NCI-H1694 treated with DMSO at 0.1 percent for 48 hours (cell line): ENCODE measurements at regions not wholly inside any gene's neighbourhood (a gene's known extent, or its start where the extent isn't known, plus 50 kb on each side); places are given as distances from the start of the nearest gene placed in this dataset.
"Not testable (repeated sequence)": the region's sequence is repeated elsewhere in the genome, so short reads cannot be mapped to it uniquely, and the experiment has no call there.

ENCODE experiments used
- DNase-seq: peaks from one replicate; lab custom pipeline; 2025; lab: John Stamatoyannopoulos, UW

- no peak for DNase-seq
Observed at GRCh38 chr6:76516924-76517323, 444.5 kb upstream of the IMPG1 start.

- no peak for DNase-seq
Observed at GRCh38 chr6:76510489-76510888, 438.0 kb upstream of the IMPG1 start.

GRCh38 chr6:76509397-76509796 lies 436.9 kb upstream of the IMPG1 start:
- no peak for DNase-seq

- no peak for DNase-seq
Observed at GRCh38 chr6:76506808-76507207, 434.3 kb upstream of the IMPG1 start.

GRCh38 chr6:76495909-76496308 lies 423.4 kb upstream of the IMPG1 start:
- DNase-seq = no peak

- DNase-seq = not testable (repeated sequence)
Observed at GRCh38 chr6:76491376-76491775, 418.9 kb upstream of the IMPG1 start.

- no peak for DNase-seq
Observed at GRCh38 chr6:76490456-76490855, 418.0 kb upstream of the IMPG1 start.

- DNase-seq = no peak
Observed at GRCh38 chr6:76481101-76481500, 408.6 kb upstream of the IMPG1 start.

- DNase-seq = no peak
Observed at GRCh38 chr6:76472858-76473257, 400.4 kb upstream of the IMPG1 start.

GRCh38 chr6:76466286-76466685 lies 393.8 kb upstream of the IMPG1 start:
- no peak for DNase-seq

GRCh38 chr6:76465410-76465809 lies 392.9 kb upstream of the IMPG1 start:
- DNase-seq = no peak

- no peak for DNase-seq
Observed at GRCh38 chr6:76453270-76453669, 380.8 kb upstream of the IMPG1 start.

GRCh38 chr6:76451926-76452709 lies 379.7 kb upstream of the IMPG1 start:
- DNase-seq = no peak

GRCh38 chr6:76448109-76448508 lies 375.6 kb upstream of the IMPG1 start:
- DNase-seq = no peak

- DNase-seq = no peak
Observed at GRCh38 chr6:76441875-76442274, 369.4 kb upstream of the IMPG1 start.

GRCh38 chr6:76439811-76440210 lies 367.3 kb upstream of the IMPG1 start:
- DNase-seq = no peak

- no peak for DNase-seq
Observed at GRCh38 chr6:76438768-76439167, 366.3 kb upstream of the IMPG1 start.

- DNase-seq = no peak
Observed at GRCh38 chr6:76435174-76435573, 362.7 kb upstream of the IMPG1 start.

- no peak for DNase-seq
Observed at GRCh38 chr6:76422511-76423213, 350.2 kb upstream of the IMPG1 start.

- DNase-seq = no peak
Observed at GRCh38 chr6:76420094-76420493, 347.6 kb upstream of the IMPG1 start.

- no peak for DNase-seq
Observed at GRCh38 chr6:76418560-76419223, 346.2 kb upstream of the IMPG1 start.

- no peak for DNase-seq
Observed at GRCh38 chr6:76416821-76417605, 344.6 kb upstream of the IMPG1 start.
